NCI-H1417 (cell line): ENCODE measurements at regions not wholly inside any gene's neighbourhood (a gene's known extent, or its start where the extent isn't known, plus 50 kb on each side); places are given as distances from the start of the nearest gene placed in this dataset.

Experiments
- DNase-seq, 3 experiments: peaks; one replicate each; lab custom pipeline; 2025; lab: John Stamatoyannopoulos, UW

GRCh38 chrX:40452031-40452430 is 128.7 kb upstream of the ATP6AP2 start:
- DNase-seq, result no peak

GRCh38 chrX:40449956-40450706 is 130.6 kb upstream of the ATP6AP2 start:
- no peak for DNase-seq

GRCh38 chrX:40449396-40449795 is 131.4 kb upstream of the ATP6AP2 start:
- peak in 1 of 3 experiments; percentile 22 for DNase-seq

GRCh38 chrX:40448793-40449192 is 132.0 kb upstream of the ATP6AP2 start:
- no peak for DNase-seq

GRCh38 chrX:40446921-40447320 is 133.8 kb upstream of the ATP6AP2 start:
- no peak for DNase-seq

- no peak for DNase-seq
These were observed 135.1 kb upstream of the ATP6AP2 start for GRCh38 chrX:40445691-40446090.

- DNase-seq, result no peak
These were observed 135.8 kb upstream of the ATP6AP2 start for GRCh38 chrX:40444798-40445496.

GRCh38 chrX:40444133-40444532 is 136.6 kb upstream of the ATP6AP2 start:
- DNase-seq, result no peak

GRCh38 chrX:40440866-40441265 is 139.9 kb upstream of the ATP6AP2 start:
- DNase-seq, result no peak

GRCh38 chrX:40439625-40440532 is 140.9 kb upstream of the ATP6AP2 start:
- DNase-seq, result no peak

- no peak for DNase-seq
These were observed 143.4 kb upstream of the ATP6AP2 start for GRCh38 chrX:40437348-40437747.

- peak in 2 of 3 experiments; percentile 83 to 96 for DNase-seq
These were observed 145.8 kb upstream of the ATP6AP2 start for GRCh38 chrX:40434947-40435346.

GRCh38 chrX:40434443-40434842 is 146.3 kb upstream of the ATP6AP2 start:
- DNase-seq, result no peak

GRCh38 chrX:40433160-40433559 is 147.6 kb upstream of the ATP6AP2 start:
- DNase-seq, result no peak

GRCh38 chrX:40424259-40424658 is 156.5 kb upstream of the ATP6AP2 start:
- no peak for DNase-seq

- peak in 1 of 3 experiments; percentile 24 for DNase-seq
These were observed 157.5 kb upstream of the ATP6AP2 start for GRCh38 chrX:40423299-40423698.

GRCh38 chrX:40422021-40422420 is 158.7 kb upstream of the ATP6AP2 start:
- DNase-seq, result no peak

GRCh38 chrX:40420899-40421729 is 159.7 kb upstream of the ATP6AP2 start:
- DNase-seq, result no peak

- DNase-seq, result no peak
These were observed 162.0 kb upstream of the ATP6AP2 start for GRCh38 chrX:40418813-40419195.

GRCh38 chrX:40418146-40418812 is 162.5 kb upstream of the ATP6AP2 start:
- DNase-seq, result no peak

GRCh38 chrX:40415675-40416074 is 165.1 kb upstream of the ATP6AP2 start:
- DNase-seq, result no peak
